ENCODE measurements at regions not wholly inside any gene's neighbourhood (a gene's known extent, or its start where the extent isn't known, plus 50 kb on each side); places are given as distances from the start of the nearest gene placed in this dataset.

DNA sequence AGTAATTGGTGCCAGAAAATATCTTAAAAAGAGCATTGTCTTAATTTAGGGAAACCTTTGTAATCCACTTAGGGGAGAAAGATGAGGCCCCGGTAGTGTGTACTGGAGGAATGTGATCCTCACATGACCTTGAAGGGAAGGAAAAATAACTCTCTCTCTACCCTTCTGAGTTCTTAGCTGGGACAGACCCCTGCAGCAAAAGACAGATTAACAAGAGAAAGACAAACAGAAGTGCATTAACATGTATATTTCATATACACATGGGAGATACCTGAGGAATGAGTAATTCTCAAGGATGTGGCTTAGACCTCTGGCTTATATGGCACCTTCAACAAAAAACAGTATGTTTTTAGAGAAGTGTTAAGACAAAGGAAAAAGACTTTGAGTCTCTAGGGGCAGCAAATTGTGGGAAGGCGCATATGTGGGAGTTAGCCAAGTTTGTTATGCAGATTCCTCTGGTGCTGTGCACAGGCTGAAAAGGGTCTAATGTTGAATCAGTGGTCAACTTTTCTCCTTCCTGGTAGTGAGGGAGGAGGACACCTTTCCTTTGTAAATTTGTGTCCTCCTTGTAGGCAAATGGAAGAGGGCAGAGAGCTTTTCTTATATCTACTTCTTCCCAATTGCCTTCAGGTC, 138.8 kb downstream of the LRRC70 start:
- DNase-seq (ENCODE audit: low spot score) = no peak

DNA sequence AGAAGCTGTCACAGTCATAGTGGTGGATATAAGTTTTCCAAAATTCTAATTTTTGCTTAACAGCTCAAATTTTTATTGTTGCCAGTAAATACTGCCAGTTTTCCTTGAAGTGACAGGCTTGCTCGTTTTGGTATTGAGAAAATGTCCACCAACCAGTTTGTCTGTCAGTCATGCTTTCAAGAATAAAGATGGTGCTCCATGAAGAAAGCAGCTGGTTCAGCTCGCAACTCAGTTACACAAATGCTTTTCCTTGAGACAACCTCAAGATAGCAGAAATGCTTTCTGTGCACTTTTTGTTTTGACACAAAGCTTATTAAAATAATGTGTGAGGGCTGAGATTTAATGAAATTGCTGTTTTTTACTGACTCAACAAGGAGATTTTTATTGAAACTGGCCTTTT, 135.7 kb downstream of the LRRC70 start:
- DNase-seq (ENCODE audit: low spot score) = no peak

DNA sequence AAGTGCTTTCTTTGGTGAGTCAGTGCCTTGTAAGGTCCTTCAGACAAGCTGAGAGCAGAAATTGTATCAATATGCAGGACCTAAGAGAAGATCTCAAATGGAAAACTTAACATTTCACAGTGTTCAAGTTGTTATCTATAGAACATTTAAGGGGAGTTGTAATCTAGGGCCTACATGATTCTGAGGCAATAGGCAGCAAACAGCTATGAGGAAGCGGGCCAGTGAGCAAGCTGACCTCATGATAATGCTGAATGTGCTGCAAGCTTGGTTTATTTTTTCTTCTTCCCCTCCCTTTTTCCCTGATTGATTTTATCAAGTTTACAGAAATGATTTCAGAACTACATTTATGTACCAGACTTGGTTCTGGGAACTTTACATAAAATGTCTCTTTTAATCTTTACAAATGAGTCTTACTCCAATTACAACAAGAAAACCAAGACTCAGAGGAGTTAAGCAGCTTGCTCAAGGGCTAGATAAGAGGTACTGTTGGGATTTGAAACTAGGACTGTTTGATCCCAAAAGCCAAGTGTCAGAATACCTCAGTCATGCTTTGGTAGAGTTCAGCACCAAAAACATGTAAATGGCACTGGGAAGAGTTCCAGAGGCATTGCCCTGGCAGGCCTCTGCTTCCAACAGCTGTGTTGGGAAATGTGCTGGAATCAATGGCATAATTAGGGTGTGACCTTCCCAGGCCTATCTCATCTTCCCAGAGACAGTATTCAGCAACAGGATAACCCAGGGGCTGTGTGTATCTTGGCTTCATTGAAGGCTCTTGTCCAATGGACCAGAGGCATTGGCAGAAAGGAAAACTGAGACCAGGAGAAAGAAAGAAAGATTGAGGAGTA, 130.1 kb downstream of the LRRC70 start:
- DNase-seq (ENCODE audit: low spot score) = no peak

DNA sequence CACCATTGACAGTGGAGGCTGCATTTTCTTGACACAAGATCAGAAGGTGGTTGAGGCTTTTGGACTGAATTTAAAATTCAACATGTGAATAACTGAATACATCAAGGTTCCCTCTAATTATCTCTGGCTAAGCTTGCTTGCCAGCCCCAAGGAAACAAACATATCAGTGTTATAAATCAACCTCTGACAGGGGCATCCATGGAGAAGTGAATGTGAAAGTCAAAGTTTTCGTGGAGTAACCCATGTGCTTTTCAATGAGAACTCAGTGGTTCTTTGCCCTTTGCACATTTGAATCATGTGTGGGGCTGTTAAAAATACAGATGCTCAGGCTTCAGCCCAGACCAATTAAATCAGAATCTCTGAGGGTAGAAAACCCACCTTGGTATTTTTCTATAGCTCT, 128.9 kb downstream of the LRRC70 start:
- DNase-seq (ENCODE audit: low spot score) = no peak

DNA sequence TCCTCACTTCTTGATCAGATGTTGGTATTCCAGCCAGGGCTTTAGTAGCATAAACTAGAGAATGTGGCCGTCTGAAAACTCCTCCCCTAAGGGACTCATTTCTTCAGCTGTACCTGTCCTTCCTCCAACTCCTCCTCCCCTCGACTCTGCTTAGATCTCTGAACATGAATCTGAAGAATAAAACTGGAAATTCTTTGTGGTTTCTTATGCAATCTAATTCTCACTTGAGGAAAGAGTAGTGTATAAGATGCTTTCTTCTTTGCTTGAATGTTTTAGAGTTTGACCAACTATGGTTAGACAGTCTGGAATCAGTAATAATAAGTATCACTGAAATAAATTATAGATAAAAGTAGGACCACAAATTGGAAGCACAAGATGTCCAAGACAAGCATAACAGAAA, 128.5 kb downstream of the LRRC70 start:
- DNase-seq (ENCODE audit: low spot score) = no peak

DNA sequence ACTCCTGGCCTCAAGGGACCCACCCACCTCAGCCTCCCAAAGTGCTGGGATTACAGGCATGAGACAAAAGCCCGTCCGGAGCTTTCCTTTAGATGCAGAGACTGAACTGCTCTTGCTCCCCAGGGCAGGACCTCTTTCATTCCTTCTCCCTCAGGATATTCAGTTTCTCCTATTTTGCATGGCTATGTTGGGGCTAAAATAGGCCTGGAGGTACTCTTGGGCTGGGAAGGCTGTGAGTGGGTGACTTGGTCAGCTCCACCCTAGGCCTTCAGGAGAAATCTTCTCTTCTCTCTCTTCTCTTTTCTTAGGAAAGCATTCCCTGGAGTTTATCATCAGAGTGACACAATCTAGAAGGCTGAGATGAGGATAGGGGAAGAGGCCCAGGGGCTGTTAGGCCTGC, 126.4 kb downstream of the LRRC70 start:
- DNase-seq (ENCODE audit: low spot score) = no peak

DNA sequence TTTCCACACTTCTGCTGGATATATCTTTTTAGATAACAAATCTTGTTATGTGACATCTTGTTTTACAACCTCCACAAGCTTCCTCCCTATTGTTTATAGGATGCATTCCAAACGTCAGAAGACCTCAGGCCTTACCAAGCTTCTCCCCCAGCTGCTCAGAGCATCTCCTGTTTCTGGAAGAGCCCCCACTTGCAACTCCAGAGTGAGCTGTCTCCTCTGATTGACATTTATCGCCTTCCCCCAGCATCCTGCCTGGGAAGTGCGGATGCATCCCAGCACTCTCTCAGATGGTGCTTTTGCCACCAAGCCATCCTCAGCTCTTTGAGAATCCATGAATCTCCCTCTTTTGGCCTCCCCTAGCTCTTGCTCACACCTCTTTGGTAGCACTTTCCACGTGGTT, 123.5 kb downstream of the LRRC70 start:
- no peak for DNase-seq (ENCODE audit: low spot score)

DNA sequence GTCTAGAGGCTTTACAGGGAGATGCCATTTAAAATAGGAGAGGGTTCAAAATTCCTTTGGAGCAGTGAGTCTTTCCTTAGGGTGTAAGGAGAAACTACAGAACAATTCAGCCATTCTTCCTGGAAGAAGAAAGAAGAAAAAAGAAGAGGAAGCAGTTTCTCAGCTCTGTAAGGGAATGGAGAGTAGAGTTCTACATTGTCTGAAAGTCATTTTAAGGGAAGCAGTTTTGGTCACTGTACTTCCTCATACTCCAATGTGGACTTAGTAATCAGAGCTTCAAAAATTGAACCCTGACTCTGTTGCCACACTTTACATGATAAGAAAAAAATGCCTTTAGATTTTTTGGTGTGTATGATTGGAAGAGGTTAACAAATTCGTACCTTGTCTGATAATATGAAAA, 122.4 kb downstream of the LRRC70 start:
- DNase-seq (ENCODE audit: low spot score) = no peak

DNA sequence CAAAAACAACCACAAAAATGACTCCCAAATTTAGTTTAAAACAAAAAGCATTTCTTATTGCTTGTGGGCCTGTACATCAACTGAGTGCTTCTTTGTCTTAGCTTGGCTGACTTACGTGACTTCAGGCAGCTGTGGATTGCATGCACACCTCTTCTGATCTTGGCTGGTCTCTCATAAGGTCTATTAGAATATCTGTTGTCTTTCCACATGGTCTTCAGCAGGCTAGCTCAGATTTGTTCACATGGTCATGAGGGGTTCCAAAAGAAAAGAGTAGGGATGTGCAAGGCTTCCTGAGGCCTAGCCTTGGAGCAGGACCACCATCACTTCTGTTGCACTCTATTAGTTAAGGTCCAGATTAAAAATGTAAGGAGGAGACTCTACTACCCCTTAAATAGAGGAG, 120.1 kb downstream of the LRRC70 start:
- DNase-seq (ENCODE audit: low spot score) = no peak

DNA sequence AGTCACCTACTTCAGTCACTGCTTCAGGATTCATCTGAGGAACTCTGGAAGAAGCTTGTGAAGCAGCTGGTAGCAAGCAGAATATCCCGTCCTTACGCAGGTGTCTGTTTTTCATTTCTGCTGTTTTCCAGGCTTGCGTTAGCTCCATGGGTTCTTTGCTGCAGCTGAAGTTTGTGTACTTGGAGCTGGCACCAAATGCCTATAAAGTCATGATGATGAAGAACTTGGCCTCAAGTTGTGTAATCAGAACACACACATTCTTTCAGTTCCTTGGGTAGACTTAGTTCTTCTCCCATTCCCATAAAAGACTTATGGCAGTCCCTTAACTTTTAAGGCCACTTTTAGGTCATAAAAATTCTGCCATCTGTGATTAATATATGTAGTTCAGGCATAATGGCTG, 116.7 kb downstream of the LRRC70 start:
- no peak for DNase-seq (ENCODE audit: low spot score)

DNA sequence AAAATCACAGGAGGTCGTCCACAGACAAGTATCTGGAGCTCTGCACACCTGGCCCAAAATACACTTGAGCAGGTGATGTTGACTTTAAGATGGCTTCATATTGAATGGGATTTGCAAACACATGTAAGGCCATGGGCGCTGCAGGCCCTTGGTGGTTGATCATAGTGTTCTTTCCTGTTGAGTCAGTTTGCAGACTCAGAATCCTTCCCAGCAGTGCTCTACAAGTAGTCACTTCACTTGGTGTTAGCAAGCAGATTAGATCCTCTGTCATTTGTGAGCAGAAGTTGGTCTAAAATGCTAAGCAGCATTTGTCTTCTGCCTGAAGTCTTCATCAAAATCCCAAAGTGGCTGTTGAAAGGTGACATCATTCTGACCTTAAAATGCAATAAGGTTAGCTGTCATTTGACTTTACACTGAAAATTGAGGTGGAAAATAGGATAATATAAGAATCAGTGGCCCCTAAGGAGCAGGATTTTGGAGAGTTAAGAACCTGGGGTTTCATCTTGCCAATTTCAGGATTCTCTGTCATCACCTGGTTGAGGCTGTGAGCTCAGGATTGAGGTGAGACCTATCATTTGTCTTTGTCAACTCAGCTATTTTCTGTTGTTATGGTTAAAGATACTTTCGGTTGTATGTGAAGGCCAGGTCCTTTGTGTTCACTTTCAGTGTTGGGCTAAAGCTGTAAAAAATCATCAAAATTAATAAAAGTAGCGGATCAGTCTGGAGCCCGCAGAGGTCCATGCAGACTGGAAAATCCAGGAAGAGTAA, 114.5 kb downstream of the LRRC70 start:
- DNase-seq (ENCODE audit: low spot score) = no peak

DNA sequence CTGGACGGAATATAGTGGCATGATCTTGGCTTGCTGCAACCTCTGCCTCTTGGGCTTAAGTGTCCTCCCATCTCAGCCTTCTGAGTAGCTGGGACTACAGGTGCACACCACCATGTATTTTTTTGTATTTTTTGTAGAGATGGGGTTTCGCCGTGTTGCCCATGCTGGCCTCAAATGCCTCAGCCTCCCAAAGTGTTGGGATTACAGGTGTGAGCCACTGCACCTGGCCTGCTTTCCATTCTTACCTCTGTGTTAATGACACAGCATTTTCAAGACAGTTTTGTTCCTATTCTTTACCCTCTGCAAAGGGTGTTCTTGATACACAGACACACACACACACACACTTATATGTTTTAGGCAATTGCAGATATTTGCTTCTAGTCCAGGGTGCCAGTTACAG, 113.3 kb downstream of the LRRC70 start:
- no peak for DNase-seq (ENCODE audit: low spot score)

DNA sequence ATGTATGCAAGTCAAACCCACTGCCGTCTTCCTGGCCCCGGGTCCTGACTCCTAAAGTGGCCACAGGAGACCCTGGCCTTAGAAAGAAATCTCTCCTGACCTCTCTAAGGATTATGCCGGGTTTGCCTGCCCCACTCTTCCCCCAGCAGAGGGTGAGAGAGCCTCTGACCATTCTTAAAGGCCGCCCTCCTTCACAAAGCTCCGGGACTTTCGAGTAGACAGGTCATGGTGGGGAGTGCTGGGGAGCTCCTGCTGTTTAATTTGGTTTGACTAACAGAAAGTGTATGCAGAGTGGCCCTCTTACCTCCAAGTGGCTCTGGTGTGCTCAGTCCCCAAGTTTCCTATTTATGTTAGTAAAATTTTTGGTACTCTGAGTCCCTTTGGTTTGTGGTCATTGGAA, 111.8 kb downstream of the LRRC70 start:
- no peak for DNase-seq (ENCODE audit: low spot score)

DNA sequence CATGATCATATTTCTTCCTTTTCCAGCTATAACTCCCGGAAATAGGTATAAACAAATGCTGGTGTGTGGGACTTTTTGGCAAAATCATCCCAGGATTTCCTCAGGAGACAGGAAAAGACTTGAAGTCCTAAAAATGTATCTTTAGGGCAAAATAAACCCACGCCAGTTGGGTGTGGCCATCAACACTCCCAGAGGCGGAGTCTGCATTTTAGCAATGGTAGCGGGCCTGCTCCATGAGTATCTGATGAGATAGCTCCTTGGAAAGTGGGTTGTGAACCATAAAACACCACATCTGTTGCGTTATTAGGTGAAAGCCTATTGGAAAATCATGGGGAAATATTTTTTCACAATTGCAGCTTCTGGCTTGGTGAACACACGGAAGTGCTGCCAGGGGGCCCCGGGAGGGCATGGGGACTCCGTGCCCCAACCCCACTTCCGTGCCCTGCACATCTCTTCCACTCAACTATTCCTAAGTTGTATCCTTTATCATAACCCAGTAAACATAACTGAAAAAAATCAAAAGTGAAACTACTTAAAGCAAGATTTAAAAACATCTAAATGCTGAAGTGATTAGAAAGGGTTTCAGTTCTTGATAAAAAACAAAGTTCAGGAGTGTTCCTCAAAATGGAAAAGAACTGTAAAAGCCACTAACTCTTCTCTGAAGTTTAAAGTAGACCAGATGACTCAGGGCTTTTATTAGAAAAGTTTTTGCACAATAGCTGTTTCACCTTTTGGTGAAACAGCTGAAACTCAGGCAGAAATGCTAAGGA, 111.2 kb downstream of the LRRC70 start:
- no peak for DNase-seq (ENCODE audit: low spot score)

DNA sequence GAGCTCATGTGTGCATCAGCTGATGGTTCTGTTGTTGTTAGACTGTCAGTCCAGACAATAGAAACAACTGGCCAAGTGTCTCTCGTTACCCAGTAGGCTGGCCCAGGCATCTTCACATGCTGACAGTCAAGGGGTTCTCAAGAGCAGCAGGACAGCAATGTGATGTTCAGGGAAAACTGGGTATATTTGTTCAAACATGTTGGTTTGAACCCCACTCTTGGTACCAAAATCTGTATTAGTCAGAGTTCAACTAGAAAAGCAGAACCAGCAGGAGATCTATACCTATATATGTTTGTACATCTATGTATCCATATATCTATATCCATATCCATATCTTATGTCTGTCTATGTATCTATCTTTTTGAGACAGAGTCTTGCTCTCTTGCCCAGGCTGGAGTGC, 108.1 kb downstream of the LRRC70 start:
- DNase-seq (ENCODE audit: low spot score) = no peak

DNA sequence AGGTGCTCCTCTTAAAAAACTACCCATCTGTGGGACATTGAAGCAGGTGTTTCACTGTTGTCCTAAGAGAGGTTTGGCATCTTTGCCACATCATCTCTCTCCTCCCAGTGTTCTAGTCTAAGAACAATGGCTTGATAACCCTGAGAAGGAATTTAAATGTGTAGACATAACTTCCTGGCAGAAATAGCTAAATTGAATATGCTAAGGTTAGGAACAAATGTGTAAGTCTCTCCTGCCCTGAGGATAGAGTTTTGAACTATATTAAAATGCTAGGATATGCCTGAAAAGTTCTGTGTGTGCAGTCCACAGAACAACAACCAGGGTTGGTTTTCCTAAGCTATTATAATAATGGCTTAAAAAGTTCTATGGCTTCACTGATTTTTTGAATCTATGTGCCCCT, 106.6 kb downstream of the LRRC70 start:
- no peak for DNase-seq (ENCODE audit: low spot score)

DNA sequence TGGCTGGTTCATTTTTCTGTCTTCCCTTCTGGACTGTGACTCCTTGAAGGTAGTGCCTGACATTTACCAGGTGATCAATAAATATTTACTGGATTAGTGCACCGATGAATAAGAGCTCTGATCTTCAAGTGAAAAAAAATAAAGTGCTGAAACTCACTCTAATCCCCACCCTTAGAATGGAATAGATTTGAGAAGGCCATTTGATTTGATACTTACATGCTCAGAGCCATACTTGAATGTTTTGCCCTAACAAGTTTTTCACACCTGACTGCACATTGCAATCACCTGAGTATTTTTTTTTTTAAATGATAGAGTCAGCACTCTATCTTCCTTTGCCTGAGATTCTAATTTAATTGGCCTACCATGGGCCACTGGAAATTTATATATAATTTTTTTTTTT, 105.7 kb downstream of the LRRC70 start:
- no peak for DNase-seq (ENCODE audit: low spot score)

DNA sequence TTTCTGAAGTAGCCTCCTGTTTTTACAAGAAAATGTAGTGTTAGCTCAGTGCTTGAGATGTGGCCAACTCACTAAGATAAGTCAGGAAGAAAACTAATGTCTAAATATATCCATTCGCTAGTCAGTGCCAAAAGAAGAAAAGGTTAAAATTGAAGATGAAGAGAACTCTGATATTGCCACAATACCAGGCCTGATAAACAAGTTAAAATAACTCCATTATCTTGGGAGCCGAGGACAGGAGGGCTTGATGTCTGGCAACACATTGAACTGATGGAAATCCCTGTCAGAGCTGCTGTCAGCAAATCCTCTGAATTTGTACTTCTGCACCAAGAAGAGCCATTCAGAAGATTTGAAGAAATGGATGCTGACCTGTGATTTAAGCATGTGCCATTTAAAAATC, 103.4 kb downstream of the LRRC70 start:
- no peak for DNase-seq (ENCODE audit: low spot score)

DNA sequence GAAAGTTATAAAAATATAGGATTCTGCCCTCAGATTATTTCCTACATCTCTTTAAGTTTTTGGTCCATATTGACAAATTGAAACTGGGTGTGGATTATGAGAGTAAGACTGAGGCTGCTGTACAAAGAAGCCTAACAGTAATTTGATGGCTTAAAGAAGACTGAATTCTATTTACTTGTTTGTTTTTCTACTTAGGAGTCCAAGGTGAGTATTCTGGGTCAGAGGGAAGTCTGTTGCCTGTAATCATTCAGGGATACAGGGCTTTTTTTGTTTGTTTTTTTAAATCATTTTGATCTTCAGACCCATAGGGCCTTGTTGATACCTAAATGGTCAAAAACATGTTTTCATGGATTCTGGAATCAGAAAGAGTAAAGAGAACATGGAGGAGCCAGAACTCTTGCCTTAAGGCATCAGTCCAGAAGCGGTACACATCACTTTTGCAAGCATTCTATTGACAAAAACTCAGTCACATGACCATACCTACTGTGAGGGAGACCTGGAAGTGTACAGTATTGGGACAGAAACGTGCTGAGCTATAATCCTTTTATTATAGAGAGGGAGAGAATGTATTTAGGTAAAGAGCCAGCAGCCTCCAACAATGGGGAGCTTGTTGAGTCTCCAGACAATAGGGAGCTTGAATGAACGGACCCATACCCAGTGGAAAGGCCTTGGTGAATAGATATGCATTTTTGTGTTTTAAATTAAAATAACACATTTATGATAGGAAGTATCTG, 102.7 kb downstream of the LRRC70 start:
- no peak for DNase-seq (ENCODE audit: low spot score)

DNA sequence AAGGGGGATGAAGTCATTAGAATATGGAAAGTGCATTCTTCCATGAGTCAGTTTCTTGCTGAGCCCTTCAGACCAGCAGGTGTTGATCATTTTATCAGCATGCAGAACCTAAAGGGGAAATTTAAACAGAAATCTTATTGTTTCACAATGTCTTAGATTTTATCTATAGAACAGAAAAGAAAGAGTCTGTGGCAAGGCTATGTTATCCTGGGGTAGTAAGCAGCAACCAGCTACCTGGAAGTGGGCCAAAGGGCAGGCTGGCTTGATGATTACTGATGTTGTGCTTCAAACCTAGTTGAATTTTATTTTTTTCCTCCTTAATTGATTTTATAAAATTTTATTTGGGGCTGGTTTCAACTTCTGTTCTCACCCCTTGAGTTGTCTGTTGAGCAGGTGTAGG, 101.5 kb downstream of the LRRC70 start:
- no peak for DNase-seq (ENCODE audit: low spot score)
